ENCODE measurements at regions not wholly inside any gene's neighbourhood (a gene's known extent, or its start where the extent isn't known, plus 50 kb on each side); places are given as distances from the start of the nearest gene placed in this dataset.
A peak's percentile ranks its signal among the peaks of the same experiment; 100 is the strongest.

GRCh38 chr3:23664459-23664858 is 141.3 kb upstream of the UBE2E1 start:
- DNase-seq (ENCODE audit: low read depth), result no peak

- DNase-seq (ENCODE audit: low read depth), result no peak
Observed at GRCh38 chr3:23665741-23666140, 140.0 kb upstream of the UBE2E1 start.

GRCh38 chr3:23666818-23667217 is 138.9 kb upstream of the UBE2E1 start:
- DNase-seq (ENCODE audit: low read depth), result no peak

GRCh38 chr3:23667536-23668429 is 138.0 kb upstream of the UBE2E1 start:
- DNase-seq (ENCODE audit: low read depth), result peak; percentile 13

GRCh38 chr3:23668430-23668904 is 137.3 kb upstream of the UBE2E1 start:
- peak; percentile 66 for DNase-seq (ENCODE audit: low read depth)

GRCh38 chr3:23669541-23670255 is 136.1 kb upstream of the UBE2E1 start:
- DNase-seq (ENCODE audit: low read depth), result no peak

GRCh38 chr3:23671851-23672589 is 133.7 kb upstream of the UBE2E1 start:
- peak; percentile 32 for DNase-seq (ENCODE audit: low read depth)

- no peak for DNase-seq (ENCODE audit: low read depth)
Observed at GRCh38 chr3:23672628-23673027, 133.1 kb upstream of the UBE2E1 start.

- DNase-seq (ENCODE audit: low read depth), result no peak
Observed at GRCh38 chr3:23675010-23675409, 130.7 kb upstream of the UBE2E1 start.

- no peak for DNase-seq (ENCODE audit: low read depth)
Observed at GRCh38 chr3:23676093-23676492, 129.7 kb upstream of the UBE2E1 start.

GRCh38 chr3:23682646-23683045 is 123.1 kb upstream of the UBE2E1 start:
- no peak for DNase-seq (ENCODE audit: low read depth)

GRCh38 chr3:23685541-23686258 is 120.1 kb upstream of the UBE2E1 start:
- DNase-seq (ENCODE audit: low read depth), result peak; percentile 98

GRCh38 chr3:23686519-23686918 is 119.2 kb upstream of the UBE2E1 start:
- no peak for DNase-seq (ENCODE audit: low read depth)

GRCh38 chr3:23691357-23691895 is 114.3 kb upstream of the UBE2E1 start:
- no peak for DNase-seq (ENCODE audit: low read depth)

GRCh38 chr3:23696842-23697241 is 108.9 kb upstream of the UBE2E1 start:
- peak; percentile 3 for DNase-seq (ENCODE audit: low read depth)

- no peak for DNase-seq (ENCODE audit: low read depth)
Observed at GRCh38 chr3:23697416-23697815, 108.3 kb upstream of the UBE2E1 start.

GRCh38 chr3:23698652-23699313 is 107.0 kb upstream of the UBE2E1 start:
- no peak for DNase-seq (ENCODE audit: low read depth)

- DNase-seq (ENCODE audit: low read depth), result no peak
Observed at GRCh38 chr3:23700616-23701015, 105.1 kb upstream of the UBE2E1 start.

- DNase-seq (ENCODE audit: low read depth), result no peak
Observed at GRCh38 chr3:23701716-23702597, 103.8 kb upstream of the UBE2E1 start.

GRCh38 chr3:23704298-23704697 is 101.5 kb upstream of the UBE2E1 start:
- DNase-seq (ENCODE audit: low read depth), result peak; percentile 69

All from fibroblast of gingiva (primary cell).